Psoas muscle (tissue), 7 donors: ENCODE measurements at regions not wholly inside any gene's neighbourhood (a gene's known extent, or its start where the extent isn't known, plus 50 kb on each side); places are given as distances from the start of the nearest gene placed in this dataset.

Source experiments
- ATAC-seq, 4 donors: fragments of 200-7000 bp; cut with Tn5 transposase; one replicate each; pipeline ENCODE4 v1.9.1; 2020; ENCODE audit warnings: moderate library complexity in 3 of 4, mild to moderate bottlenecking in 2 of 4
- DNase-seq, 2 donors: peaks; one replicate each; pipeline ENCODE4 v3.0.0-alpha.2; 2020
- H3K27ac ChIP-seq: fragments of 200-600 bp; one replicate; pipeline ENCODE4 v1.8.0; 2022
- H3K27me3 ChIP-seq, 3 donors: fragments of 200-600 bp in 1 of 3; one replicate each; pipeline versions ENCODE4 v1.6.1 to v1.8.0; 2013 to 2022; ENCODE audit warnings: low read length in 2 of 3, mild to moderate bottlenecking in 2 of 3, moderate library complexity in 1 of 3; ENCODE audit not compliant: insufficient read depth in 3 of 3
- H3K36me3 ChIP-seq, 2 donors: fragments of 200-600 bp in 1 of 2; one replicate each; pipeline versions ENCODE4 v1.6.1 to v1.8.0; 2013 to 2022; ENCODE audit warnings: low read depth in 1 of 2, mild to moderate bottlenecking in 1 of 2, moderate library complexity in 1 of 2; ENCODE audit not compliant: insufficient read depth in 1 of 2
- H3K4me1 ChIP-seq: fragments of 200-600 bp; one replicate; pipeline ENCODE4 v1.8.0; 2022
- H3K4me3 ChIP-seq: fragments of 200-600 bp; one replicate; pipeline ENCODE4 v1.8.0; 2022; ENCODE audit warnings: mild to moderate bottlenecking
- H3K9me3 ChIP-seq: fragments of 200-600 bp; one replicate; pipeline ENCODE4 v1.8.0; 2022
- CTCF ChIP-seq: fragments of 200-600 bp; IDR thresholded peaks from one replicate; pipeline ENCODE4 v1.8.0; 2022; ENCODE audit warnings: antibody characterized with exemption
- WGBS, 3 donors: extraction: QIAGEN DNeasy Blood & Tissue Kit; methylation state at CpG; one replicate each; pipeline versions ENCODE4 v1.1.6 to v1.1.7; 2013; 5-methylcytosine and 5-hydroxymethylcytosine counted together
- intact Hi-C, 2 donors: fragments of 100-400 bp; cut with DNase I; formaldehyde crosslinking; loops; one replicate each; pipeline versions ENCODE4 v1.11.0 to v1.14.2; 2022
- donor health status: healthy with polysubstance abuse.
- donor health status: DM: no; HTN: no; CAD: no; lungs with moderate emphysema.
- donor health status: Bipolar disorder and iron deficiency.
- donor health status: healthy.
- donor health status: DM: yes; HTN: yes; CAD: no.
- donor health status: DM: no; HTN: no; CAD: no.
- donor health status: DM: yes; HTN: yes; CAD: no.

- no peak overlapping the region for H3K4me3 ChIP-seq
- DNase-seq (no peak), ATAC-seq (no peak)
- 62 to 79% (median 69%) methylated on average over 1 of the region's 1 CpG for WGBS, 3 donors
- TF ChIP-seq CTCF = no peak
- no peaks in the 10 kb centered on the region for H3K27me3 ChIP-seq
- H3K9me3 ChIP-seq = no peaks in the 10 kb centered on the region
- H3K36me3 ChIP-seq = no peaks in the 10 kb centered on the region
- intact Hi-C loops = no loop called here
- H3K4me1 ChIP-seq = no peaks in the 10 kb centered on the region
- no peak overlapping the region for H3K27ac ChIP-seq
These were observed 1125.7 kb downstream of the XPNPEP1 start for GRCh38 chr10:108797573-108797972.

- intact Hi-C loops = no loop called here
These were observed 1131.4 kb downstream of the XPNPEP1 start for GRCh38 chr10:108791794-108792474.

GRCh38 chr10:108791030-108791429 is 1132.3 kb downstream of the XPNPEP1 start:
- ATAC-seq (no peak), DNase-seq (no peak)
- no peak for TF ChIP-seq CTCF
- Histone ChIP-seq H3K4me1 (no peaks in the 10 kb centered on the region), H3K36me3 (no peaks in the 10 kb centered on the region), H3K9me3 (no peaks in the 10 kb centered on the region), H3K4me3 (no peak overlapping the region), H3K27me3 (no peaks in the 10 kb centered on the region), H3K27ac (no peak overlapping the region)
- WGBS, 3 donors = 77 to 94% (median 88%) methylated on average over 4 of the region's 4 CpGs
- intact Hi-C loops = no loop called here

More at GRCh38 chr10:108791794-108792474, 1131.4 kb downstream of the XPNPEP1 start:
- Histone ChIP-seq H3K27ac (no peak overlapping the region), H3K4me1 (no peaks in the 10 kb centered on the region), H3K36me3 (no peaks in the 10 kb centered on the region), H3K4me3 (no peak overlapping the region), H3K27me3 (no peaks in the 10 kb centered on the region), H3K9me3 (no peaks in the 10 kb centered on the region)
- no peak for DNase-seq
- 82 to 88% (median 84%) methylated on average over 1 of the region's 1 CpG for WGBS, 3 donors
- no peak for ATAC-seq
- no peak for TF ChIP-seq CTCF

- no peak for DNase-seq
- no peak for ATAC-seq
- H3K9me3 ChIP-seq = no peaks in the 10 kb centered on the region
- no peaks in the 10 kb centered on the region for H3K4me1 ChIP-seq
- no peak overlapping the region for H3K4me3 ChIP-seq
- no peak for TF ChIP-seq CTCF
- H3K27me3 ChIP-seq = no peaks in the 10 kb centered on the region
- no peak overlapping the region for H3K27ac ChIP-seq
- intact Hi-C loops = no loop called here
- H3K36me3 ChIP-seq = no peaks in the 10 kb centered on the region
- WGBS, 3 donors = 52 to 68% (median 61%) methylated on average over 1 of the region's 1 CpG
These were observed 1133.4 kb downstream of the XPNPEP1 start for GRCh38 chr10:108789919-108790318.

- Histone ChIP-seq H3K4me3 (no peak overlapping the region), H3K9me3 (no peaks in the 10 kb centered on the region), H3K27me3 (no peaks in the 10 kb centered on the region), H3K27ac (no peak overlapping the region), H3K36me3 (no peaks in the 10 kb centered on the region), H3K4me1 (no peaks in the 10 kb centered on the region)
- no peak for TF ChIP-seq CTCF
- DNase-seq = no peak
- no peak for ATAC-seq
- WGBS, 3 donors = 61 to 67% (median 65%) methylated on average over 2 of the region's 2 CpGs
- intact Hi-C loops = no loop called here
These were observed 1134.0 kb downstream of the XPNPEP1 start for GRCh38 chr10:108789336-108789735.
